WTC11 (cell line): ENCODE measurements at regions not wholly inside any gene's neighbourhood (a gene's known extent, or its start where the extent isn't known, plus 50 kb on each side); places are given as distances from the start of the nearest gene placed in this dataset.

Source experiments
- ATF1 ChIP-seq: sonication (generic); formaldehyde crosslinking; IDR thresholded peaks from 2 replicates; pipeline ENCODE4 v1.8.1; 2023; ENCODE audit warnings: mild to moderate bottlenecking, moderate library complexity, missing genetic modification reagents
- ATF3 ChIP-seq: sonication (generic); formaldehyde crosslinking; conservative IDR thresholded peaks from 2 replicates; pipeline ENCODE4 v1.8.1; 2022; ENCODE audit warnings: mild to moderate bottlenecking, missing genetic modification reagents
- CTCF ChIP-seq: fragments of 200-600 bp; IDR thresholded peaks from 2 replicates; pipeline ENCODE4 v1.8.0; 2022; ENCODE audit warnings: antibody characterized with exemption
- FOXK1 ChIP-seq: sonication (generic); formaldehyde crosslinking; IDR thresholded peaks from 2 replicates; pipeline ENCODE4 v1.8.0; 2022; ENCODE audit warnings: mild to moderate bottlenecking, moderate library complexity, missing genetic modification reagents
- IRF2 ChIP-seq: sonication (generic); formaldehyde crosslinking; IDR thresholded peaks from 2 replicates; pipeline ENCODE4 v1.8.0; 2022; ENCODE audit warnings: low read depth, missing genetic modification reagents, borderline replicate concordance
- MYBL2 ChIP-seq: sonication (generic); formaldehyde crosslinking; IDR thresholded peaks from 2 replicates; pipeline ENCODE4 v1.8.1; 2023; ENCODE audit warnings: mild to moderate bottlenecking, moderate library complexity, missing genetic modification reagents
- NFE2L1 ChIP-seq: sonication (generic); formaldehyde crosslinking; IDR thresholded peaks from 2 replicates; pipeline ENCODE4 v1.8.1; 2023; ENCODE audit warnings: missing genetic modification reagents
- NR3C1 ChIP-seq: sonication (generic); formaldehyde crosslinking; conservative IDR thresholded peaks from 2 replicates; pipeline ENCODE4 v1.8.1; 2023; ENCODE audit warnings: low read depth, mild to moderate bottlenecking, missing genetic modification reagents
- TP53 ChIP-seq: sonication (generic); formaldehyde crosslinking; IDR thresholded peaks from 2 replicates; pipeline ENCODE4 v1.8.1; 2023; ENCODE audit warnings: mild to moderate bottlenecking, missing genetic modification reagents
- USF2 ChIP-seq: sonication (generic); formaldehyde crosslinking; IDR thresholded peaks from 2 replicates; pipeline ENCODE4 v1.8.1; 2023; ENCODE audit warnings: mild to moderate bottlenecking, missing genetic modification reagents, moderate library complexity
- ZNF671 ChIP-seq: fragments of 250-450 bp; sonication (Bioruptor Pico); IDR thresholded peaks from 2 replicates; pipeline ENCODE4 v1.8.0; 2021; ENCODE audit warnings: mild to moderate bottlenecking

- no peak for TF ChIP-seq CTCF
- no peak for TF ChIP-seq NFE2L1 (CRISPR knock-in tag)
- TF ChIP-seq IRF2 (CRISPR knock-in tag) = no peak
- no peak for TF ChIP-seq USF2 (CRISPR knock-in tag)
- no peak for TF ChIP-seq ZNF671 (CRISPR knock-in tag)
- TF ChIP-seq FOXK1 = no peak
- no peak for TF ChIP-seq TP53
- TF ChIP-seq ATF3 (CRISPR knock-in tag) = no peak
- no peak for TF ChIP-seq NR3C1
- TF ChIP-seq MYBL2 = no peak
- no peak for TF ChIP-seq ATF1 (CRISPR knock-in tag)
Observed at GRCh38 chr4:106659371-106659770, 290.8 kb upstream of the GIMD1 start.
